HG02642 (cell line): ENCODE measurements at regions not wholly inside any gene's neighbourhood (a gene's known extent, or its start where the extent isn't known, plus 50 kb on each side); places are given as distances from the start of the nearest gene placed in this dataset.

Source experiments
- ATAC-seq: cut with Tn5 transposase; IDR thresholded peaks from one replicate; pipeline ENCODE4 v1.9.1; 2021; ENCODE audit warnings: mild to moderate bottlenecking; ENCODE audit not compliant: unreplicated experiment, poor library complexity

DNA sequence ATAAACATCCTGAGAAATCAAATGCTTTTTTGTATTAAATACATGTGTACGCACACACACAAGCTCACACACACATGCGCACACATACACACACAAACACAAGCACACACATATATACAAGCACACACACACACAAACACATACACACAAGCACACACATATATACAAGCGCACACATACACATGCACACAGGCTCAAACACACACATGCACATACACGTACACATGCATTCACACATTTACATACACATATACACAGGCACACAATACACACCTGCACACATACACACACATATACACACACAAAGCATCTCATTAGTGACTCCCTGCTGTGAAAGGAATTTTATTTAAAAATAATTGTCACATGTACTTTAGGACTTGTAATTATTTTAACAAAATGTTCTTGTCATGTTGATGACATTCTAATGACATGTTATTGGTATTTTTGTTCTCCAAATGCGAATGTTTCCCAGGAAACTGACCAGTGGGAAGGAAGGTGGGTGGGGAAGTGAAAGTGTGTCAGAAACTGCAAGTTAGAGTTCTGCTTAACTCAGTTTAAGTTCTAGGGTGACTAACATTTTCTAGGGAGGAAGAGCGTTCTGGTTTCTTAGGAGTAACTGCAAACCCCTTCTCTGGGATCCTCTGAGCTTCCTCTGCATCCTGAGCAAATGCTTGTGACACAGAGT lies 113.9 kb upstream of the ZNF217 start:
- peak; percentile 29 for ATAC-seq

DNA sequence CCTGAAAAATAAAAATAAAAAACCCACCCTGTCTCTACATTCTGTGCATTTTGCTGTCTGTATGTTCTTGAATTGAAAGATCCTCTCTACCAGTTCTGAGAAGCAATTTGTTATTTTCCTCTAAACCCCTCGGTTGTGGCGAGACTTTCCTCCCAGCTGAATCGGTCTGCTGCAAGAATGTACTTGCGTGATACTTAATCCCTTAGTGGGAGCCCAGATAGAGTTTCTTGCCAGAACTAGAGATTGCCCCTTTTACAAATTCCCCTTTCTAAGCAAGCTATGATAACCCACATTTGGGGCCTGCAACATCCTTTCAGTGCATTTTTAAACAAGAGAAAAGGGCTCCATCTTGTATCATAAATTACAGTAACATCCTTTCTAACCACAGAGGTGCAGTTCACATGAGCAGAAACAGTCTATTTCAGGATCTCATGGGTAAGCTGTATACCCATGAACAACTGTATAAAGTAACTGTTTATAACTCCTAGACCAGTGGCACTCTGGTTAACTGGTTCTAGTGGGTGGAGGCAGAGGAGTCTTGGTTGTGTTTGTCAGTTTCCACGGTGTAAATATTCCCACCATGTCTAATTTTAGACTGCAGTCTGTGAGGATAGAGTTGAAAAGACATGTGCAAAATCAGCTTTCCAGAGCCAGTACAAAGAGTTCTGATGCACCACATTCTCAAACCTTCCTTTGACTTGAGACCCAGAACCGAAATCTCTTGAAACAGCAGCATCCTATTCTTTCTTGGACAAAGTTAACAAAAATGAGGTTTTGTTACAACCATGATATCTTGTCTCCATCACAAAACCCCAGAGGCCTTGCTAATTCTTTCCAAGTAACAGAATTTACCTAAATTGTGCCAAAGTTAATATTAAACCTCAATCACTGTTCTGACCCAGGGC lies 113.1 kb upstream of the ZNF217 start:
- ATAC-seq = peak; percentile 47

DNA sequence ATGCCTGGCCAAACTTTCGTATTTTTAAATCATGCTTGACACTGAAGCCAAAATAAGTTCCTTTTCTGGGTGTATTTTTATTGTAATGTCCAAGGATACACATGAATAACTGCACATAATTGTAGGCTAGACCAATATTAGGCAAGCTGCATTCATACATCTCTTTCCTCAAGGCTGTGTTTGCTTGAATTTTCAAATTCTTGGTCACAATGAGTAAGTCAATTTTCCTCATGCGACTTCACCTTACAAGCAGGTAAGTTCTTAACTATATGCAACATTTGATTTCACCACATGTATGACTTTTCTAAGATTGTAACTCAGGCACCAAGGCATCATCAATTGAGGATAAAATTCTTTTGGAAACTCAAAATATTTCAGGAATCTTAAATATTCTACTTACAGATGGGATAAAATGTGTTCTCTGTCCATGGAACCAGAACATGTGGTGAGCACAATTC lies 112.4 kb upstream of the ZNF217 start:
- ATAC-seq = no peak

DNA sequence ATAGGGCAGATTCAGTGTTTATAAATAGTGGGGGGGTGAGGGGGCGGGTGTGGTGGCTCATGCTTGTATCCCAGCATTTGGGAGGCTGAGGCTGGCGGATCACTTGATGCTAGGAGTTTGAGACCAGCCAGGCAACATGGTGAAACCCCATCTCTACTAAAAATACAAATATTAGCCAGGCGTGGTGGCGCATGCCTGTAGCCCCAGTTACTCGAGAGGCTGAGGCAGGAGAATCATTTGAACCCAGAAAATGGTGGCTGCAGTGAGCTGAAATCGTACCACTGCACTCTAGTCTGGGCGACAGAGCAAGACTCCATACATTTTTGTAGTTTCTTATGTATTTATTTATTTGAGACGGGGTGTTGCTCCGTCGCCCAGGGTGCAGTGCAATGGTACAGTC lies 109.0 kb upstream of the ZNF217 start:
- no peak for ATAC-seq

DNA sequence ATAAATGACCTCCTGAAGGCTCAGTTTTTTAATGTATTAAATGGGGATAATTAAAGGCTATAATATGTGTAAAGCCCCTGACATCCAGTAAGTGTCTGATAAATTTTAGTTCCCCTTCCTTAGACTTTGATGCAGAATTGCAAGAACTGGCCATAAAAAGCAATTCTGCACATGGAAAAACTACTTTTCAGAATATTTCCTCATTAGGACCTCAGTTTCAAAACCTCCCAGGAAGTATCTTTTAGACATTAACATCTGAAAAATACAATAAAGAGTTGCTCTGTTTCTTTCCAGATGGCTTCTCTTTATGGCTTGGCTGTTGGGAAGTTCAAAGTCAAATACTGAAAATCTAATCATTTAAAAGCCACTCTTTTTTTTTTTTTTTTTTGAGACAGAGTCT lies 106.3 kb upstream of the ZNF217 start:
- no peak for ATAC-seq

DNA sequence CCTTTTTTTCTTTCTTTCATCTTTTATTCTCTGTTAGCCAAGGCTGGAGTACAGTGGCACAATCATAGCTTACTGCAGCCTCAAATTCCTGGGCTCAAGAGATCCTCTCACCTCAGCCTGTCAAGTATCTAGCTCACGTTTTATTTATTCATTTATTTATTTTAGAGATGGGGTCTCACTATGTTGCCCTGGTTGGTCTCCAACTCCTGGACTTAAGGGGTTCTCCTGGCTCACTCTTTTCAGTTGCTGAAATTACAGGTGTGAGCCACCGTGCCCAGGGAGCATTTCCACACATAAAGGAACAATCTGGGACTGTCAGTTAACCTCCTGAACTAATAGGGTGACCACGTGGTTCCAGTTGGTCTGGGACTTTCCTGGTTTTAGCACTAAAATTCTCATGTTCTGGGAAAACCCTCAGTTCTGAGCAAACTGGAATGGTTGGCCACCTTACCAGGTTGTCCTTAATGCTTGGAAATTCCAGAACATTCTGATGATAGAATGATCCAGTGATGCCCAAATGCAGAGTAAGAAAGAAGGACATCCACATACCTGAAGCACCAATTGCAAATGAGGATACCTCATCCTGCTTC lies 105.5 kb upstream of the ZNF217 start:
- no peak for ATAC-seq

DNA sequence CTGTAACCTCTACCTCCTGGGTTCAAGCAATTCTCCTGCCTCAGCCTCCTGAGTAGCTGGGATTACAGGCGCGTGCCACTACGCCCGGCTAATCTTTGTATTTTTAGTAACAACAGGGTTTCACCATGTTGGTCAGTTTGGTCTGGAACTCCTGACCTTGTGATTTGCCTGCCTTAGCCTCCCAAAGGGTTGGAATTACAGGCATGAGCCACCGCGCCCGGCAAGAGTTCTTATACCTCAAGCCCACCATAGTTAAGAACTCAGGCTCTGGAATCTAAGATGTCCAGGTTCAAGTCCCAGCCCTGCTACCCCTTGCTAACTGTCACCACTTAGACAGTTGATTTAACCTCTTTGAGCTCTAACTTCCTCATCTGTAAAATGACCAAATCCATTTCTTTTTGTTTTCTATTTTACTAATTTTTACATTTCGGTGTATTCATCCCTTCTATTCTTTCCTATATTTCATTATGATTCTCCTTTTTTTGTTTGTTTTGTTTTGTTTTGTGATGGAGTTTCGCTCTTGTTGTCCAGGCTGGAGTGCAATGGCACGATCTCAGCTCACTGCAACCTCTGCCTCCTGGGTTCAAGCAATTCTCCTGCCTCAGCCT lies 104.8 kb upstream of the ZNF217 start:
- no peak for ATAC-seq

DNA sequence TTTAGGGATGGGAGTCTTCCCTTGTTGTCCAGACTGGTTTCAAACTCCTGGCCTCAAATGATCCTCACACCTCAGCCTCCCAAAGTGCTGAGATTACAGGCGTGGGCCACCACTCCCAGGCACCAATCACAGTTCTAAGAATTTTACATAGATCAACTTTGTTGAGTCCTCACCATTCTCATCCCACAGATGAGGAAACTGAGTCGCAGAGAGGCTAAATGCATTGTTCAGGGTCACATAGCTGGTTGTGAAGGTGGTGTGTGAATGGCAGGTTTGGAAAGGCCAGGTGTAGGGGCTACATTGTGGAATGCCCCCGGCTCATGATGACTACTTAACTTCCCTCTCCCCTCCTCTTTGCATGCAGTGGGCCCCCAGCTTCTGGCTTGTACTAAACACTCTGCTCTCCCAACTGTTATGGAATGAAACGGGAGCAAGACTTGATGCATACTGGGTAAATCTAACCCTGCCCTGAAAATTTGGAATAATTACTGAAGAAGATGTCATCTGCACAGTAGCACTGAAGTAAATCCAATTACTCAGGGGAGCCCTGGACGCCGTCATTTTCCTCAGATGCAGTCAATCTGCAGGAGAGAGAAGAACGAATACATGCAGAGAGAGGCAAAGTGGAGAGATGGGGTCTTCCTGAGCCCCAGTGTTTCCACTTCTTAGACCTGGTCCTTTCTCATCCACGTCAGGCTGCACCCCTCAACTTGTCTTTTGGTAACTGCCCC lies 102.3 kb upstream of the ZNF217 start:
- no peak for ATAC-seq

DNA sequence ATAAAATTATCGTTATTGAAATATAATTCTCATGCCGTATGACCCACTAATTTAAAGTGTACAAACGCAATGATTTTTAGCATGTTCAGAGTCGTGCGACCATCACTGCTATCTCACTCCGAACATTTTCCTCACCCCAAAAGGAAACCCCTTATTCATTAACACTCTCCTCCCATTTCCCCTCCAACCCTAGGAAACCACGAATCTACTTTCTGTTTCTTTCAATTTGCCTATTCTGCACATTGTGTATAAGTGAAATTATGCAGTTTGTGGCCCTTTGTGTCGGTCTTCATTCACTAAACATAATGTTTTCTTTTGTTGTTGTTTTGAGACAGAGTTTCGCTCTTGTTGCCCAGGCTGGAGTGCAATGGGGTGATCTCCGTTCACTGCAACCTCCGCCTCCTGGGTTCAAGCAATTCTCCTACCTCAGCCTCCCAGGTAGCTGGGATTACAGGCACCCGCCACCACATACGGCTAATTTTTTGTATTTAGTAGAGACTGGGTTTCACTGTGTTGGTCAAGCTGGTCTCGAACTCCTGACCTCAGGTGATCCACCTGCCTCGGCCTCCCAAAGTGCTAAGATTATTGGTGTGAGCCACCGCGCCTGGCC lies 99.7 kb upstream of the ZNF217 start:
- ATAC-seq = no peak

DNA sequence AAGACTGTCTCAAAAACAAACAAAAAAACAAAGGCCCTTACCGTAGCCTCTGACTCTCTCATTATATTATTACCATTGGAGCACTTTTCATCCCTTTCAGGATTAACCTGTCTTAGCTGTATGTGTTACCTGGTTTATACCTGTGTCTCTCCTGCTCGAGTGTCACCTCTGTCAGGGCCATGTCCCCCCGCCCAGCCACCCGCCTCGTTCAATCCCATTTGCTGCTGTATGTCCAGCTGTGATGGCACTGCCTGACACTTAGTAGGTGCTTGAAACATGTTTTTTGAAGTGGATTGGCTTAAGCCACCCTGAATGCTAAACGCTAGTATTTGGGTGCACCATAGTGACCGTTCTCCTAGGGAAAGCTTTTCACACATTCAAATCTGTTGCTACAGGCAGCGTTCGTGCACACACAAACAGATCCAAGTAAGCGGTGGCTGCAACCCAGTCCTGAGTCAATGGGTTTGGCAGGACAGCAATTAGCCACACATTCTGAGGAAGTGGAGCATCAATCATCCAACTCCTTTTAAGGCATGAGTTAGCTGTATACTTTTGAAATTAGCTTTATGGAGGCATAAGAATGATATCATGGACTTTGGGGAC lies 98.9 kb upstream of the ZNF217 start:
- no peak for ATAC-seq

DNA sequence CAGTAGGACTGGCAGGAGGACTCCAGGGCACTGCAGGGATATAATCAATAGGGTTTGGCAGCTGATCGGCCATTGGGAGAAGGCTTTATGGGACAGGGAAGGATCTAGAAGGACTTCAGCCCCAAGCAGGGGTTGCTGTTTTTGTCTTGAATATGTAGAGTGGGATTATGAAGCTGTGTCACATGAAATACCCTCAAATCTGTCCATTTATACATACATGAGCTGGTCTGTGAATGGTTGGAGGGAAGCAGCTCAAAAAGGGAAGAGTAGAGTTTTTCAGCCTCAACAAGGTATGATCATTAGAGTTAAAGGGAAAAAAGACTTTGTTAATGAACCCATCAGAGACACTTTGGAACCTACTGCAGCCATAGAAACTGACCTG lies 98.2 kb upstream of the ZNF217 start:
- ATAC-seq = no peak

DNA sequence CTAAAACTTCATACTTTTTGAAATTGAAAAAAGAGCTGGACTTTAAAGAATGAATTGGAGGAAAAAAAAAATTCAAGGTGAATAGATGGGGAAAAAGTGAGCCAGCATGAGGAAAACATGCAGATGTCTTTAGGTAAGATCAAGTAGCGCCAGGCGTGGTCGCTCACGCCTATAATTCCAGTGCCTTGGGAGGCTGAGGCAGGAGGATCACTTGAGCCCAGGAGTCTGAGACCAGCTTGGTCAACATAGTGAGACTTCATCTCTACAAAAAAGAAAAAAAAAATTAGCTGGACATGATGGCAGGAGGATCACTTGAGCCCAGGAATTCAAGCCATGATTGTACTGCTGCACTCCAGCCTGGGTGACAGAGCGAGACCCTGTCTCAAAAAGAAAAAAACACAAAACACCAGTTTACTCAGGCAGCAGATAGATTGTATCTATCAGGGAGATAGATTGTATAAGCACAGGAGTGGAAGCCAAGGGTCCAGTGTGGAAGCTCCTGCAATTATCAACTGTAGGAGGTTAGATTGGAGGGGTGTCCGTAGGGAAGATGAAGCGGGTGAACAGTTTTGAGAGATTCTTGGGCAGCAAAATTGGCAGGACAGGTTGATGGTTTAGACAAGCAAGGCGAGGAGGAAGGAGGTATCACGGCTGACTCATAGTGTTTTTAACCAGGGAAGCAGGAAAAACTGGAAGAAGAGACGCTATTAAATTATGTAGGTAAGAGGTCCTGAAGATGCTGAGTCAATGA lies 97.6 kb upstream of the ZNF217 start:
- no peak for ATAC-seq

DNA sequence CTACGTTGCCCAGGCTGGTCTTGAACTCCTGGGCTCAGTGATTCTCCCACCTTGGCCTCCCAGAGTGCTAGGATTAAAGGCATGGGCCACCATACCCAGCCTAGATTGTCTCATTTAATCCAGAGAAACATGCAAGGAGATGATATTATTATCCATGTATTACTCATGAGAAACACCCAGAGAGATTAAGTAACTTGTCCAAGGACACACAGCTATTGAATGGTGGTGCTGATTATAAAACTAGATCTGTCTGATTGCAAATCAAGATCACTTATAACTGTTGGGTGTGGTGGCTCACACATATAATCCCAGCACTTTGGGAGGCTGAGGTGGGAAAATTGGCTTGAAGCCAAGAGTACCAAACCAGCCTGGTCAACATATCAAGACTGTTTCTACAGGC lies 94.4 kb upstream of the ZNF217 start:
- no peak for ATAC-seq

DNA sequence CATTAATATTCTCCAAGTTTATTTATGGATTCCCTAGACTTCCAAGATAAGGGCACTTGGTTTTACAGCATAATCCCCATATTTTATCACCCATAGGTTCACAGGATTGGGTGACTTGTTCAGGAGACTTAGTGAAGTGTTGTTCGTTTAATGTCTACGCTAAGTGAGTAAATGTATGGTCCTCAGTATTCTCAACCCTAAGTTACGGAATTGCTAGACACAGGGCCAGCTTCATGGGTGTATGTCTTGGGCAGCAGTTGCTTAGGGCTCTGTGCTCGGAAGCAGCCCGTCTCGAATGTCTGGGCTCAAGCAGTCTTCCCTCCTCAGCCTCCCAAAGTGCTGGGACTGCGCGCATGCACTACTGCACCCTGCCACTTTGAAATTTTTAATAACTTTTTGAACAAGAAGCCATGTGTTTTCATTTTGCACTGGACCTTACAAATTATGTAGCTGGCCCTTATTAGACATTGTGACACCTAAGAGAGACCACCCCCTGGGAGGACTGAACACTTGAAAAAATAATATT lies 91.5 kb upstream of the ZNF217 start:
- ATAC-seq = no peak

DNA sequence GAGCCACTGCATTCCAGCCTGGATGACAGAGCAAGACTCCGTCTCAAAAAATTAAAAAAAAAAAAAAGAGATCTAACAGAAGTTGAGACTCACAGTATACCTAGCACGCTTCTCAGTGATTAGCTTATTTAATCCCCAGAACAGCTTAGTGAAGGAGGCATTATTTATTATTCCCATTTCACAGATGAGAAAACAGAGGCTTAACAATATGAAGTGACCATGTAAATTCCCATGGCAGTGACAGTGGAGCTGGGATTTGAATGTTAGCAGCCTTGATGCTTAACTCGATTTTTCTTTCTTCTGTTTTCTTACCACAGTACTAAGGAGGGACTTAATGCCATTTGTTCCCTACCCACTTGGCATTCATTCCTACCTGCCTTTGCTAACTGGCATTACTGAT lies 89.9 kb upstream of the ZNF217 start:
- ATAC-seq = no peak

DNA sequence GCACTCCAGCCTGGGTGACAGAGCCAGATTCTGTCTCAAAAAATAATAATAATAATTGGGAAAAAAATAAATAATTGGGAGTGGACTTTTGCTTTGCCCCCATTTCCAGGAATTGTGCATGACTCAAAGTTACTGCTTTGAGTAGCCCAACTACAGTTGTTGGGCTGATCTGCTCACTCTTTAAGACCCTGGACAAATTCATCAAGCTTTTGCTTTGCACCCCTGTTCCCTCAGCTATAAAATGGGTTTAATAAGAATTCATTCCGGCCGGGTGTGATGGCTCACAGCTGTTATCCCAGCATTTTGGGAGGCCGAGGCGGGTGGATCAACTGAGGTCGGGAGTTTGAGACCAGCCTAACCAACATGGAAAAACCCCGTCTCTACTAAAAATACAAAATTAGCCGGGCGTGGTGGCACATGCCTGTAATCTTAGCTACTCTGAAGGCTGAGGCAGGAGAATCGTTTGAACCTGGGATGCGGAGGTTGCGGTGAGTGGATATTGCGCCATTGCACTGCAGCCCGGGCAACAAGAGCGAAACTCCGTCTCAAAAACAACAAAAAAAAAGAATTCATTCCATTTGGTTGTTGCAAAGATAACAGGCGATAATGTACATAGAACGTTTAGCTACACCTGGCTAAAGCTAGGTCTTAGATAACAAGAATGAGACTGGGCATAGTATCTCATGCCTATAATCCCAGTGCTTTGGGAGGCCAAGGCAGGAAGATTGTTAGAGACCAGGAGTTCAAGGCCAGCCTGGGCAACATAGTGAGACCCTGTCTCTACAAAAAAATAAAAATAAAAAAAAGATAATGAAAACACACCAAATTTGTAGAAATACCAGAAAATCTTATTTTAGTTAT lies 87.9 kb upstream of the ZNF217 start:
- ATAC-seq = no peak

DNA sequence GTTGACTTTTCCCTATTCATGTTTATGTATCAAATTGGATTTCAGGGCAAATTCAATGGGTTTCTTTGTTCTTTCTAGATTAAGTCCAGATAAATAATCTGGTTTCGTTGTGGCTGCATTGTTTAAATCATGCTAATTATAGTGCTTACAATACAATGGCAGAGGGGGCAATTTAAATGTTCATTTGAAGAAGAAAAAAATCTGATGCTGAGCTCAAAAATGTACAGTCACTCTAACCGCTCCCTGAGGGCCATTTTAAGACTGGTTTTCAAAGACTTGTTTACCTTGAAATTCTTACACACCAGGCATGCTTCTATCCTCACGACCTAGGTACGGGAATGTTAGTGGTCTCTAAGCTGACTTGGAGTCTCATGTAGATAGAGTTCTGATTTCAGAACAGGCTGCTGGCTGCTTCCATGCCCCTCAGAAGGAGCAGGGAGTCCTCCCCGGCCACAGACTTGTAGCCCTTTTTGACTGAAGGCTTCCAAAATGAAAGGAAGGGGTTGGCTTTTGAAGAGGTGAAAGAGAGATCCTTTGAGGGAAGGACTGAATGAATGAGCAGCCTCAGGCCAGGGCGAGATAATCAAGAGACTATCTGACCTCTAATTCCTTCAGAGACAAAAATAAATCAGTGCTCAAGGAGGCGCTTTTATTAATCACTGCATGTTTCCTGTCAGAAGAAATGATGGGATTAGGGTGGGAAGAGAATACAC lies 86.1 kb upstream of the ZNF217 start:
- no peak for ATAC-seq
